DMS114 treated with DMSO at 0.1 percent for 48 hours (cell line): ENCODE measurements at regions not wholly inside any gene's neighbourhood (a gene's known extent, or its start where the extent isn't known, plus 50 kb on each side); places are given as distances from the start of the nearest gene placed in this dataset.

Source experiments
- DNase-seq: peaks from one replicate; lab custom pipeline; 2025; ENCODE audit not compliant: unreplicated experiment; lab: John Stamatoyannopoulos, UW

GRCh38 chr1:83689921-83690868, 308.7 kb downstream of the TTLL7 start:
- DNase-seq: no peak

GRCh38 chr1:83682132-83682531, 316.8 kb downstream of the TTLL7 start:
- DNase-seq: no peak

- no peak for DNase-seq
Observed at GRCh38 chr1:83676106-83676505, 322.8 kb downstream of the TTLL7 start.

- no peak for DNase-seq
Observed at GRCh38 chr1:83673312-83673711, 325.6 kb downstream of the TTLL7 start.

- no peak for DNase-seq
Observed at GRCh38 chr1:83671586-83671985, 327.3 kb downstream of the TTLL7 start.

- DNase-seq: no peak
Observed at GRCh38 chr1:83670909-83671565, 327.9 kb downstream of the TTLL7 start.

GRCh38 chr1:83641796-83642443, 357.0 kb downstream of the TTLL7 start:
- DNase-seq: no peak

GRCh38 chr1:83641206-83641658, 357.7 kb downstream of the TTLL7 start:
- DNase-seq: no peak

- DNase-seq: no peak
Observed at GRCh38 chr1:83639785-83640184, 359.1 kb downstream of the TTLL7 start.

- no peak for DNase-seq
Observed at GRCh38 chr1:83637586-83637985, 361.3 kb downstream of the TTLL7 start.

- no peak for DNase-seq
Observed at GRCh38 chr1:83637009-83637408, 361.9 kb downstream of the TTLL7 start.

- DNase-seq: no peak
Observed at GRCh38 chr1:83632906-83633305, 366.0 kb downstream of the TTLL7 start.

GRCh38 chr1:83631851-83632250, 367.1 kb downstream of the TTLL7 start:
- DNase-seq: no peak

- DNase-seq: no peak
Observed at GRCh38 chr1:83627045-83627444, 371.9 kb downstream of the TTLL7 start.

- DNase-seq: no peak
Observed at GRCh38 chr1:83626603-83627002, 372.3 kb downstream of the TTLL7 start.

- DNase-seq: no peak
Observed at GRCh38 chr1:83625646-83626045, 373.3 kb downstream of the TTLL7 start.

- no peak for DNase-seq
Observed at GRCh38 chr1:83620016-83620415, 378.9 kb downstream of the TTLL7 start.

GRCh38 chr1:83619170-83619896, 379.6 kb downstream of the TTLL7 start:
- no peak for DNase-seq

- no peak for DNase-seq
Observed at GRCh38 chr1:83617883-83618282, 381.0 kb downstream of the TTLL7 start.

- no peak for DNase-seq
Observed at GRCh38 chr1:83615370-83615769, 383.6 kb downstream of the TTLL7 start.

- no peak for DNase-seq
Observed at GRCh38 chr1:83606416-83606955, 392.4 kb downstream of the TTLL7 start.
